ENCODE measurements at regions not wholly inside any gene's neighbourhood (a gene's known extent, or its start where the extent isn't known, plus 50 kb on each side); places are given as distances from the start of the nearest gene placed in this dataset.

DNA sequence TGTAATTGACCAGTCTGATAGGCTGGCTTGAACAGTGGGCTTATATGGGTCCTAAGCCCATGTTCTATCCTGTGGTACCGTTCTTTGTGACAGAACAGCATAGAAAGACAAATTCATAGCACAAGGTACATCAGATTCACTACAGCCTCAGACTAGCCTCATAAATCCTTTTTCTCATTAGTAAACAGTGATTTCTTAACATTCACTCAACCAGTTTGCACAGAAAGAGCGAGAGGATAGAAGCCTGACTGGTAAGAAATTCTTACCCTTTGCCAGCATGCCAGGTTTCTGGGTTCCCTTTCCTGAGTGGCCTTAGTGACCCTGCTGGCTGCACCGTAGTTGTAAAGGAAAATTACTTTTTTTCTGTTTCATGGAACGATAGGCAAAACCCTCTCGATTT lies 412.1 kb downstream of the SH2D4B start:
- Histone ChIP-seq H3K4me1 (ENCODE audit: control insufficient read depth, insufficient read depth, low read length) (no peaks in the 10 kb centered on the region), H3K9me3 (ENCODE audit: control insufficient read depth, insufficient read depth, low read depth, low read length) (no peaks in the 10 kb centered on the region), H3K36me3 (ENCODE audit: control insufficient read depth, insufficient read depth, low read length) (no peaks in the 10 kb centered on the region), H3K27me3 (ENCODE audit: control insufficient read depth, insufficient read depth, low read length) (no peaks in the 10 kb centered on the region), H3K27ac (ENCODE audit: low read length) (no peak overlapping the region), H3K4me3 (ENCODE audit: low read depth in 2 of 2, low read length in 2 of 2) (no peak overlapping the region)
- DNase-seq (ENCODE audit: low read depth, low spot score) (no peak), ATAC-seq (no peak)
- intact Hi-C loops (cut with micrococcal nuclease; ENCODE audit: unreplicated experiment) (no loop called here), in situ Hi-C loops (cut with HindIII; ENCODE audit: low pct_unique_long_range_greater_than_20kb, low sequenced_read_pairs) (no loop called here)
- no TSS peak for BruUV-seq (replicated peaks)
- ChIA-PET CTCF (no interaction called here), POLR2A (no interaction called here)
- TF ChIP-seq SIN3A (IDR thresholded peaks at IDR 0.05; ENCODE audit: borderline replicate concordance, insufficient read depth, low read depth, low read length) (no peak), CTCF (IDR thresholded peaks at IDR 0.05) (no peak), POLR2AphosphoS5 (IDR thresholded peaks at IDR 0.05; ENCODE audit: low read depth, low read length) (no peak), TCF7L2 (IDR thresholded peaks at IDR 0.05; ENCODE audit: low read depth, low read length) (no peak)
- TF ChIP-seq, protein P1, sequence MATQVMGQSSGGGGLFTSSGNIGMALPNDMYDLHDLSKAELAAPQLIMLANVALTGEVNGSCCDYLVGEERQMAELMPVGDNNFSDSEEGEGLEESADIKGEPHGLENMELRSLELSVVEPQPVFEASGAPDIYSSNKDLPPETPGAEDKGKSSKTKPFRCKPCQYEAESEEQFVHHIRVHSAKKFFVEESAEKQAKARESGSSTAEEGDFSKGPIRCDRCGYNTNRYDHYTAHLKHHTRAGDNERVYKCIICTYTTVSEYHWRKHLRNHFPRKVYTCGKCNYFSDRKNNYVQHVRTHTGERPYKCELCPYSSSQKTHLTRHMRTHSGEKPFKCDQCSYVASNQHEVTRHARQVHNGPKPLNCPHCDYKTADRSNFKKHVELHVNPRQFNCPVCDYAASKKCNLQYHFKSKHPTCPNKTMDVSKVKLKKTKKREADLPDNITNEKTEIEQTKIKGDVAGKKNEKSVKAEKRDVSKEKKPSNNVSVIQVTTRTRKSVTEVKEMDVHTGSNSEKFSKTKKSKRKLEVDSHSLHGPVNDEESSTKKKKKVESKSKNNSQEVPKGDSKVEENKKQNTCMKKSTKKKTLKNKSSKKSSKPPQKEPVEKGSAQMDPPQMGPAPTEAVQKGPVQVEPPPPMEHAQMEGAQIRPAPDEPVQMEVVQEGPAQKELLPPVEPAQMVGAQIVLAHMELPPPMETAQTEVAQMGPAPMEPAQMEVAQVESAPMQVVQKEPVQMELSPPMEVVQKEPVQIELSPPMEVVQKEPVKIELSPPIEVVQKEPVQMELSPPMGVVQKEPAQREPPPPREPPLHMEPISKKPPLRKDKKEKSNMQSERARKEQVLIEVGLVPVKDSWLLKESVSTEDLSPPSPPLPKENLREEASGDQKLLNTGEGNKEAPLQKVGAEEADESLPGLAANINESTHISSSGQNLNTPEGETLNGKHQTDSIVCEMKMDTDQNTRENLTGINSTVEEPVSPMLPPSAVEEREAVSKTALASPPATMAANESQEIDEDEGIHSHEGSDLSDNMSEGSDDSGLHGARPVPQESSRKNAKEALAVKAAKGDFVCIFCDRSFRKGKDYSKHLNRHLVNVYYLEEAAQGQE (IDR thresholded peaks at IDR 0.05; ENCODE audit: insufficient read depth in 1 of 2, low read depth in 2 of 2, low read length in 1 of 2), result no peak

- H3K4me1 ChIP-seq (ENCODE audit: control insufficient read depth, insufficient read depth, low read length), result no peaks in the 10 kb centered on the region
- POLR2A ChIA-PET, result no interaction called here
- H3K27ac ChIP-seq (ENCODE audit: low read length), result no peak overlapping the region
- H3K27me3 ChIP-seq (ENCODE audit: control insufficient read depth, insufficient read depth, low read length), result no peaks in the 10 kb centered on the region
- no peaks in the 10 kb centered on the region for H3K36me3 ChIP-seq (ENCODE audit: control insufficient read depth, insufficient read depth, low read length)
- intact Hi-C loops (cut with micrococcal nuclease; ENCODE audit: unreplicated experiment), result no loop called here
- in situ Hi-C loops (cut with HindIII; ENCODE audit: low pct_unique_long_range_greater_than_20kb, low sequenced_read_pairs), result no loop called here
- H3K9me3 ChIP-seq (ENCODE audit: control insufficient read depth, insufficient read depth, low read depth, low read length), result no peaks in the 10 kb centered on the region
- CTCF ChIA-PET, result no interaction called here
- DNase-seq (ENCODE audit: low read depth, low spot score) (no peak), ATAC-seq (no peak)
- H3K4me3 ChIP-seq (ENCODE audit: low read depth in 2 of 2, low read length in 2 of 2), result no peak overlapping the region
- no TSS peak for BruUV-seq (replicated peaks)
- TF ChIP-seq POLR2AphosphoS5 (IDR thresholded peaks at IDR 0.05; ENCODE audit: low read depth, low read length), result no peak
- TF ChIP-seq SIN3A (IDR thresholded peaks at IDR 0.05; ENCODE audit: borderline replicate concordance, insufficient read depth, low read depth, low read length), result no peak
- TF ChIP-seq CTCF (IDR thresholded peaks at IDR 0.05), result no peak
- TF ChIP-seq, protein P1 (IDR thresholded peaks at IDR 0.05; ENCODE audit: insufficient read depth in 1 of 2, low read depth in 2 of 2, low read length in 1 of 2), result no peak
- TF ChIP-seq TCF7L2 (IDR thresholded peaks at IDR 0.05; ENCODE audit: low read depth, low read length), result no peak
These were observed 414.7 kb downstream of the SH2D4B start for GRCh38 chr10:80952436-80952835.

All from Panc1 (cell line).